ENCODE measurements at regions not wholly inside any gene's neighbourhood (a gene's known extent, or its start where the extent isn't known, plus 50 kb on each side); places are given as distances from the start of the nearest gene placed in this dataset.
"Not testable (repeated sequence)": the region's sequence is repeated elsewhere in the genome, so short reads cannot be mapped to it uniquely, and the experiment has no call there.

DNA sequence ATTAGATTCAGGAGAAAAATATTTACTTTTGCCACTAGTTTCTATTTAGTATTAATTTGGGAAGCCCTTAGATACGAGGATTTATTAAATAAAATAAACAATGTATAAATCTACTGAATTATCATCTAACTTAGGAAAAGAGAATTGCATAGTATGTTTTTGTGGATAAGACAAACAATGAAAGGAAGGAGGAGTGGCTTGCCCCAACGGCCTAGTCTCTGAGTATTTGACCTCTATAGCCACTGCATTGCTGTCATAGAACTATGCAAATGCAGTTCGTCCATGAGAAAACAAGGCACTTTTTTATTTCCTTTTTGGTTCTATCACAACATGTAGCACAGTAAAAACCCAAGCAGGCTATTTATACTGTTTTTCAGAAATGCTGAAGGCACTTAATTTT, 321.2 kb upstream of the CCNH start:
- DNase-seq: no peak

DNA sequence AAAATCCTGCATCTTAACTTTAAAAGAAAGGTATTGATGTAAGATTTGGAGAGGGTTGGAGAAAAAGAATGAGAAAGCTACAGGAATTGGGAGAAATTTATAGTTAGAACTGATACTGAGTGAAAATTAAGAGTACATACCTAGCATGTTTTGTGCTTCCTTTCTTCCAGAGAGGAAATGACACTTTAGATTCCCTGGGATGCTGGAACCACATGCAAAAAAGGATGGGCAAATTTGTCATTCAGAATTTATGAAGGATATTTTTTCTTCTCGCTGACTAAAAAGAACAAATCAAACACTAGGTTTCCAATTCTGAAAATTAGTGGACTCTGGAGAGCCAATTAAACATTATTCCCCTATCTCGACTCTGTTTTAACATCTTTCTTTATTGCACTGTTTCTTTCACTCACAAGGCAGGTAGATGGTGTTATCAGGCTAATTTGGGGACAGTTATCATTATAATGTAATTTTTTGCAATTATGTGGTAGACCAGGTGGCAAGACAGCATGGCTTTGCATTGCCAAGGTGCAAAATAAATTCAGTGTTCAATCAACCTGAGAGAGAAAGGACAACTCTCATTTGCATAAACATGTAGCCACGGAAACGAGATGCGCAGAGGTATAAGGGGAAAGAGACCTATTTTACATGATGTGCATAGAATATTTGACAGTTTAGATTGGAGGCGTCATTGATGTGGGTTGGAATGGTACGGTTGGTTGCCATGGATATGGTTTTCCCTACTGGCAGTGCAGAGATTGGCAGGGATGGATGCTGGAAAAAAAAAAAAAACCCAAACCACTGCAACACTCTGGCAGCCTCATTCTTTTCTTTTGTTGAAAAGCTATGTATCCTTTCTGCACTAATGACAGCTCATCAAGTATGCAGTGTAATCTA, 320.4 kb upstream of the CCNH start:
- no peak for DNase-seq

DNA sequence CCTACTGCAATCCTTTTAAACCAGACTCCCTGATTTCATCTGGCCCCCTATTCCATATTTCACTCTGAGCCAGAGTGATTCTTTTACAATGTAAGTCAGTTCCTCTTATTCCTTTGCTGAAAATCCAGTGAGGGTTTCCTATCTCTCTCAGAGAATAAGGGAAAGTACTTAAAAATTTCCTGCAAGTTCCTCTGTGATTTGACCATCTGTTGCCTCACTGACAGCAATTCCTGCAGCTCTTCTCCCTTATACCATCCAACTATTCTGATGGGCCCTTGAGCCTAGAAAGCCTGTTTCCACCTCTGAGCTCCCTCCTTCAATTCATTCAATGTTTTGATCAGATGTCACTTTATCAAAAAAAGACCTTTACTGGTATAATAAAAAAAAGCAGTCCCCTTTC, 317.1 kb upstream of the CCNH start:
- DNase-seq: no peak

DNA sequence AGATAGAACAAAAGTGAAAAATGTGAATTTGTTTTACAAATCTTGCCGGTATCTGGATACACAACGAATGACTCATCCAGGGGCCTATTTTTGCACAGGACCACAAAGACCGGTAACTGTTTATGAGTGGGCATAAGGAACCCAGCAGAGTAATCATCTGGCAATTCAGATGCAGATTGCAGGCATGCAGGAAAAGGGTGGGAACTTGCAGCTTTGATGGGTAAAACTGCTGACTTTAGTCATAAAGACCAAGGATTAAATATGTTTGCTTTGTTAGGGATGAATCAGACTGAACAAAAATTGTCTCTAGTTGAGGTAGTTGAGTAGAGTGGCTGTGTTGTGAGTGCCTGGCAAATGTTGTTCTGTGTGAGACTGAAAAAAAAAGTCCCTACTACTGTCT, 309.6 kb upstream of the CCNH start:
- no peak for DNase-seq

DNA sequence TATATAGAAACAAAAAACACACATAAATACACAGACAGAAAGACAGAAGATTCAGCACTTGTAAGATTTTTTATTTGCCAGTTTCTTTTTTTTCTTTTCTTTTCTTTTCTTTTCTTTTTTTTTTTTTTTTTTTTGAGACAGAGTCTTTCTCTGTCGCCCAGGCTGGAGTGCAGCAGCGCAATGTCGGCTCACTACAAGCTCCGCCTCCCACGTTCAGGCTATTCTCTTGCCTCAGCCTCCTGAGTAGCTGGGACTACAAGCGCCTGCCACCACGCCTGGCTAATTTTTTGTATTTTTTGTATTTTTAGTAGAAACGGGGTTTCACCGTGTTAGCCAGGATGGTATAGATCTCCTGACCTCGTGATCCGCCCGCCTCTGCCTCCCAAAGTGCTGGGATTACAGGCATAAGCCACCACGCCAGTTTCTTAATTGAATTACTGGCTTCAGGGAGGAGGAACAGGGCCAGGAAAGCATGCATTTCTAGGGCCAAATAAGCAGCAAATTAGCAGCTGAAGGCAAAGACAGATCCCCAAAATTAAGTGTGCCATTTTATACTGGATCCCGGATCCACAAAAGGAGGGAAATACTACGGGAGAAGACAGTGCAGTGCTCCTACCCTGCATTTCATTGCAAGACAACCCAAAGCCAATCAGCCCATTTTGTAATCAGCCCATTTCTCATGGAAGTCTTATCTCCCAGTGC, 305.6 kb upstream of the CCNH start:
- not testable (repeated sequence) for DNase-seq

DNA sequence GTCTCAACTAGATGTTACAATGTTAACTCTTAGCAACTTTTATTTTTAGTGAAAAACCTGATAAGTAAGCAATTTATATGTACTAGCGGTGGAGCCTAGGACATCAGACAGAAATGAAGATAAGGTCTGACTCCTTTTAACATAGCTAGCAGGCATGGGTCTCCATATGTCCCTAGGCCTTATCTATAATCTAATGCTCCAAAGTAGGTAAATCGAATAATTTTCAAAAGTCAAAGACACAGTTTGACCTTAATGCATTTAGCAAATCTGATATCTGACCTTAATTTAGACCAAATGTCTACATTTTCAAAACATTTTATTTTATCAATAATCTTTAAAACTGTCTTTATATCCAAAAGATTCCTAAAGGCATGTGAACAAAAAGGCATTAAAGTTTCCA, 305.0 kb upstream of the CCNH start:
- no peak for DNase-seq

DNA sequence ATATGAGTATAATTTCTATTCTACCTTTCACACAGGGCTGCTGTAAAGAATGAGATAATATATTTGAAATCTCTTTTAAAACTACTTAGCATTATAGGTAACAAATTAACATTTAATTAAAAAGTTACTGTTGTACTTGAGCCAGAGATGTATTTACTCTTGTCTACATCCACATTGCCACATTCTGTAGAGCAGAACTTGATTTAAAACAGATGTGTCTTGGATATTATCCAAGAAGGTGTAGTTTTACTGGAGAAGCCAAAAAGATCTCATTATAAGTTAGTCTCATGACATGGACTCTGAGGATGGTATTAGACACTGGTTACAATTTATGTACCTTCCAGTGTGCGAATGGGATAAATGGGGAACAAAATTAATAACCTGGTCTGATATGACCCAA, 293.1 kb upstream of the CCNH start:
- DNase-seq: no peak

DNA sequence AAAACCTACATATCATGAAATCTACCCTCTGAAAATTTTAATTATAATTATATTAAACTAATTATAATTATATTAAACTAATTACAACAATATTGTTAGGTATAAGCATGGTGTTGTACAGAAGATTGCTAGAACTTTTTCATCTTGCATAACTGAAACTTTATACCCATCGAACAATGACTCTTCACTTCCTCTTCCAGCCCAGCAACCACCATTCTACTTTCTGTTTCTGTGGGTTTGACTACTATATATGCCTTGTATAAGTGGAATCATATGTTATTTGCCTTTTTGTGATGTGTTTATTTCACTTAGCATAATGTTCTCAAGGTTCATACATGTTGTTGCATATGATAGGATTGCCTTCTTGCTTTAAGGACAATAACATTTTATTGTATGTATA, 274.2 kb upstream of the CCNH start:
- DNase-seq: no peak

DNA sequence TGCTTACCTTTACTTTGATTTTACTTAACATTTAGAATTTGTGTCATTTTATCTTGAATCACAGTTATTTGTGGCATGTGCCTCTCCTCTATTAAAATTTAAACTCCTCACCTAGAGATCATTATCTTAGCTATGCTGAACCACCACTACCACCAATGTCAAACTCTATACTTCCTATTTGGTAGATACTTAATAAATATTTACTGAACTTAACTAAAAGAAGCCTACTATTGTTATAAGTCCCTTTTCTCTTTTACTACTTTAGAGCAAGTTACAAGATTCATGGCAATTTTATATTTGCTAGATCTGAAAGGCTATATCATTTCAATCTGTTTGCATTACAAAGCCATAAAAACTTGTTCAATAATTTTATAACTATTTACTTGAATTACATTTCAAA, 273.3 kb upstream of the CCNH start:
- no peak for DNase-seq

DNA sequence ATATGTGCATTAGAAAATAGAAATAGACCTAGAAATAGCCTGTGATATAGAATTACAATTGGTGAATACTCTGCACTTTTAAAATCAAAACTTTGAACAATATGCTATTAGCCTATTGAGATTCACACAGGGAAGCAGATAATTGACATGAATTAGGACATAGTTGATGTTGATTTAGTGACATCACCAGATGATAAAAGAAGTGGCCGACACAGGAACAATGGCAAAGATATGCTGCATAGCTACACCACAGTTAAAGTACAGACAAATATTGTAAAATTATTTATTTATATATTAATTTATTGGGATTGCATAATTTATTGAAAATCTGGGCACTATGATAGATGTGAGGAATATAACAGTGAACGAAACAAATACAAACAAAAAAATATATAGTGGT, 261.5 kb upstream of the CCNH start:
- peak; percentile 28 for DNase-seq

DNA sequence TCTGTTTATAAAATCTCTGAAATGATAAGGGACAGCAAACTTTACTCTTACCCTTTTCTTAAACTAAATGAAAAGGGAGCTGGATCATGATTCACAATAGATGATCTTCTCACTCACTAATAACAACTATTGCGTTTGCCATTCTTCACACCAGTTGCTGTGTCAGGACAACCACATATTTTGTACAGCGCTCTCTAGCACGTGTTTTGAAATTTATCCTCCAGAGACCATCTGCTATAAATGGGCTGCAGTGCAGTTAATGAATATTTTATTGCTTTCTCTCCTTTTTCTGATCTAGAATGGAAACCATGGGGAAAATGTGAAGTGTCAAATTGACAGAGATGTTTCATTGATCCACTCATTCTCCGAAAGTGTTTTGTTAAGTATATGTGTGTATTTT, 258.4 kb upstream of the CCNH start:
- no peak for DNase-seq

DNA sequence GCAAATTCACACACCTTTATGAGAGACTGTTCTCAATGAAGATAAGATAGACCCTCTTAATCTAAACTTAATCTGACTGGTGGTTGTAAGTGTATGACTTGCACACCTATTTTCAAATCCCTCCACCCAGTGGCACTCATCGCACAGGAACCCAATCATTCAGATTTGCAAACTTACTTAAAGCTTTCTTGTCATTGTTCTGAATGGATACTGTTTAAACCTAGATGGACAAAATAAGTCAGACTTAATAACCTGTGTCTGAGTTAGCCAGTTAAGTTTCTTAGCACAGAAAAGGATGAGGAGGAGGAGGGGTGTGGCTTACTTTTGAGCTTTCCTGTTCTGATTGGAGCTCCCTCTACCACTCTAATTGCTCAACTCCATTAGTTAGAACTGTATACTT, 252.4 kb upstream of the CCNH start:
- DNase-seq: no peak

DNA sequence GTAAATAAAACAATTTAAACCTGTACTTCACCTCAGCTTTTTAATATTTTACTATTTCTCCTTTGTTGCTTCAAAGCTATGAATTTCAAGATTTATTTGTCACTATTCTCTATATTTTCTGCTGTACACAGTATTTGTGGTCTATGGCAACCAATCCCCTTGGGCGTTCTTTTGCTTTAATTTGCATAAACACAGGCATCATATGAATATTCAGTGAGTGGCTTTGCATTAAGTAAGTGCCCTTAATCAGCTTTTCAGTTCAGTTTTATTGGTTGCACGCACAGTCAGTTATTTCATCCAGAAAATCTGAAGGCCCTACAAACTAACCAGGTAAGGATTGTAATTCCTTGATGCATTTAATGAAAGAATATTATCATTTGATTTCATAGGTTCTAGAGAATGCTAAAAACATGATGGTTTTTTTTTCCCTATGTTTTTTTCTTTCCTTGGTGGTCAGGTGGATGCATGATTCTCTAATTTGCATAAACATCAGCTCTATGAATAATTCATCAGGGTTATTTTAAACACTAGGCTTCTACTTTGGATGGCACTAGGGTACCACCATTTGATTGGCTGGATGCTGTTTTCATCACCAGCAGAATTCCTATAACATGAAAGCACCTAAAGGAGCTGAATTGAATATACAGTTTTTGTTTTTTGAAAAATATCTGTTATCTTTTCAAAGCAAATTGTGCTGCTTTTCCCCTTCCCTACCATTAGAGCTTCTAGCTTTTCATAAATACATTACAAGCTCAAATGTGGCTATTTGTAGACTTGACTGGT, 249.2 kb upstream of the CCNH start:
- no peak for DNase-seq

DNA sequence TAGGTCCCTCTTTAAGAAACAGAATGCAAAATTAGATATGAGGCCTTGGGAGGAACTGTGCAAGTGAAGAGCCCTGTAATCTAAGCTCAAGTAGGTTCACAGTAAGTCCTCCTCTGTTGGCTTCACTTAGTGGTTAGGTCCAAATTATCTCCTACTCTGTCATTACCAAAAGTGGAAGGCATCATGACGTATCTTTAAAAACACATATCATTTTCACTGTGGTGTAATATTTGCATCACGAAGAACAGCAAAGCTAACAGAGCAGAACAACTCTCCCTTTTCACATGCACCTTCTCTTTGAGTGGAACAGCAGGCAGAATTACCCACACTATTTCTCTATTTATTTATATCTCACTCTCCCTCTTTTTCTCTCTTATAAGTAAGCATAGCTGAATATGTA, 240.5 kb upstream of the CCNH start:
- no peak for DNase-seq

DNA sequence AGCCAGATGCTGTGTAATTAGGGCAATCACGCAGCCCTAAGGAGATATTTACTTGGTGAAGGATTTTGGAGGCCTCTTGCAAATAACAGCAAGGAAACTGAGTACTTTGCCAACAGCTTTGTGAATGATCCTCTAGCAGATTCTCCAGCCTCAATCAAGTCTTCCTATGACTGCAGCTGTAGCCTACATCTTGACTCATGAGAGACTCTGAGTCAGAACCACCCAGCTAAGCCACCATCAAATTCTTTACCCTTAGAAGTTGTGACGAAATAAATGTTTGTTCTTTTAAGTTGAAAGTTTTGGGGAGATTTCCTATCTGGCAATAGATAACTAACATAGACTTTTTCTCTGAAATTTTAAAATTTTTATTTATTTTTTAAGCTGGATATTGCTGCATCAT, 237.6 kb upstream of the CCNH start:
- DNase-seq: no peak

DNA sequence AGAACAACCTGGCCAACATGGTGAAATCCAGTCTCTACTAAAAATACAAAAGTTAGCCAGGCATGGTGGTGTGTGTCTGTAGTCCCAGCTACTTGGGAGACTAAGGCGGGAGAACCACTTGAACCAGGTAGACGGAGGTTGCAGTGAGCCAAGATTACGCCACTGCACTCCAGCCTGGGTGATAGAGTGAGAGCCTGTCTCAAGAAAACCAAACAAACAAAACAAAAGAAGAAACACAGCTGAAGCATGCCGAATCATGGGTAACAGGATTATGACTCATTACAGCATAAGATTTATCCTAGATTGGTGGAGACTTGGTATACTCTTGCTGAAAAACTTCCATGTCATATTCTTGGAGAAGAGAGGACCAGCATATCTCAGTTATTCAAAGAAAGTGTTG, 236.7 kb upstream of the CCNH start:
- DNase-seq: no peak

DNA sequence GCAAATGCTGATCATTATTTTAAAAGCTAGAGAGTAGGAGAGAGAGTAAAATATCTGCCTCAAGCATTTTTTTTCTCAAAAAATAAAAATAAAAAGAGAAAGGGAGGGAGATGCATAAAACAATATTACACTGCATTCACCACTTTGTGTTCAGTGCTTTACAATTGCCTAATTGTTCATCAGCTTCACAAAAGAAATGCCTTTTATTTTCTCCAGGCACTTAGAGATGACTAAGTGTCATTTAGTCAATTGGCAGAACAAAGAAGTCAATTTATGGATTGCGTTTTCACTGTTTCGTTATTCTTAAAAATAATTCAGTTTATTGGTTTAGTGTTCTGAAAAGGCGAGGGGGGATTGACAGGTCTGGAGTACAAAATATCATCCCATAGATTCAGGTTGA, 232.5 kb upstream of the CCNH start:
- DNase-seq: peak; percentile 25

DNA sequence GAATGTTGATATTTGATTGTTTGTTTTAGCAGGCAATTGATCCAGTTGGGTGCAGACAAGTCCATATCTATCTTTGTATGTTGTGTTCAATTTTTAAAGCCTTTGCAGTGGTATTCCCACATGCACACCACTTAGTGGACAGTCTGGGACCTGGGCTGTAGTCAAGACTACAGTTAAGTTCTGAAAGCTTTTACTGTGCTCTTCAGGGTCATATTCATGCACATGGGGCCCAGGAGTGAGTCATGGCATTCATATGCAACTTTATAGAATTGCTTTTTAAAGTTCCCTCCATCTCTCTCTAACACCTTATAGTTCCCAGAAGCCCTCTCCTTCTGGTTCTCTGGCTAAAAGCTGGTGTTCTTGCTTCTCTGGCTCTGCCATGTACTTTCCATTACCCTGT, 228.2 kb upstream of the CCNH start:
- DNase-seq: no peak

DNA sequence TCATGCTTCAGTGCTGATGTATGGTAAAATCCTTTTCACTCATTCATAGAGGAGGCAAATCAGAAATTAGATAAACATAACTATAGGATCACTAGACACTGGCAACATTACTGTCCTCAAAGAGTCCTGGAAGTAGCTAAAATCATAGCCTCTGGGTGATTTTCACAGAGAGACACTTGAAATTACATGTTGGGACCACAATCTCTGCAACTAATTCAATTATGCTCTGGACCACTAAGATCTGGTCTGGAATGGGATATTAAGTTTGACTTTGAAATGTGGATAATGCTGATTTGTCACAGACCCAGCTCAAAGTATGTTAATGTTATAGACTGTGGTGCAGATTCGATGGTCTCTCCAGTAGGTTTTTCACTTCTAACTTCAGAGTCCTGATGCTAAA, 214.6 kb upstream of the CCNH start:
- no peak for DNase-seq

DNA sequence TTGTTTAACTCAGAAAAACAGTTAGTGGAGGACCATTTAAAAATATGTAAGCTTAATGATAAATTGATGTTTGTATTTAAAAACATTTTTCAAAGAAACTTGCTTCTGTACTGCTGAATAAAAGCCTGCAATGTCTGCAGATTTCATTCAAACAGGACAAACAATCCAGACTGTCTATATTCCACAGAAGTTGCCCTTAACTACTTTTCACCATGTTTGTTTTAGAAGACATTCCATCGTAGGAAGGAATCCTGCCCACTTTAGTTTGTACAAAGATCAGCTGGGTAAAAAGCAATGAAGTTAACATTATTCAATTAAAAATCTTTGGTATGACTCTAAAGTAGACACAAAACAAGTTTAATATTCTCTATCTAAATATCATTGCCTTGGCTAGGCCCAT, 195.7 kb upstream of the CCNH start:
- DNase-seq: no peak

DNA sequence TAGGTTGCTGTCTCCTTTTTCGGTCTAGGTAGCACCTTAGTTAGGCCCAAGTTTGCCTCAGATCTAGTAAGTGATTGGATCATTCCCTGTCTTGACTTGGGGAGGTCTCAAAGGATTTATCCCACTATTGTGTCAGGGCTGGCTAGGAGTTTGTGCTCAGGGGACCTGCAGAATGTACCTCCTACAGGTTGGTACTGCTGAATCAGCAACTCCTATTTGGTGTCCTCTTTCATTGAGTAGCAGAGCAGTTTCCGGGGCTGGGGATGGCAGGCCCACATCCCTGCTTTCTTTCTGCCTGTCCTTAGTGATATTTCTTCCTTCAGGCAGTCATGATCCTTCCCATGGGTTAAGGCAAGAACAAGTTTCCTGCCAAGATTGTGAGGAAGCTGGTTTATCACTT, 192.9 kb upstream of the CCNH start:
- DNase-seq: no peak

DNA sequence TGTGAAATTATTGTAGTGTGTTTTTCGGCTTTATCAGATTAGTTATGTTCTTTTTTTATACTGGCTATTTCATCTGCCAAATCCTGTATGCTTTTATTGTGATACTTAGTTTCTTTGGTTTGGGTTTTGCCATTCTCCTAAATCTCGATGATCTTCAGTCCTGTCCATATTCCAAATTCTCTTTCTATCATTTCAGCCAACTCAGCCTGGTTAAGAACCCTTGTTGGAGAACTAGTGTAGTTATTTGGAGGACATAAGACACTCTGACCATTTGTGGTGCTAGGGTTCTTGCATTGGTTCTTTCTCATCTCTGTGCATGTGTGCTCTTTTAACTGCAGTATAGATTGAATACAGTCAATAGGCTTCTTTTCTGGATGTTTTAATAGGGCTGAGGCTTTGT, 187.0 kb upstream of the CCNH start:
- no peak for DNase-seq

DNA sequence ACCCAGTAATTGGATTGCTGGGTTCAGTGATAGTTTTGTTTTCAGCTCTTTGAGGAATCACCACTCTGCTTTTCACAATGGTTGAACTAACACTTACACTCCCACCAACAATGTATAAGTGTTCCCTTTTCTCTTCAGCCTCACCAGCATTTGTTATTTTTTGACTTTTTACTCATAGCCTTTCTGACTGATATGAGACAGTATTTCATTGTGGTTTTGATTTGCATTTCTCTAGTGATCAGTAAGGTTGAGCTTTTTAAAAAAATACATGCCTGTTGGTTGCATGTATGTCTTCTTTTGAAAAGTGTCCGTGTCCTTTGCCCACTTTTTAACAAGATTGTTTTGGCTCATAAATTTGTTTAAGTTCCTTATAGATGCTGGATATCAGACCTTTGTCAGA, 185.7 kb upstream of the CCNH start:
- no peak for DNase-seq

DNA sequence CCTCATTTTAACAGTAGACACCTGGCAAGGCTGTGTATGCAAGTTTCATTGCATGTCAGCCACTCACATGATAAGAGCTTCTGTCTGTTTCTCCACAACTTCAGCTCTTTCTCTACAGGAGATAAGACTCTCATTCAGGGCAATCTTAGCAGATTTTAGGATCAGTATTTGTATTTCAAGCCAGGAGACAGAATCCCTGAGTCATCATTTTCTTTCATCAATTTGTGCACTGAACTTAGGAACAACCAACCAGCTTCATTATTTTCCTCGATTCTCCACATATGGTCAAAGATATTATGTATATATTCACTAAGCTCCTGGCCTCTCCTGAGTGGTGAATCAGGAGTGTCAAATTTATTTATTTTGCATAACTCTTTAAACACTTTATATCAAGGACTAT, 181.8 kb upstream of the CCNH start:
- no peak for DNase-seq
